Activated T-cell treated with anti-CD3 and anti-CD28 coated beads, Interleukin-2, amount 50 U/mL, for 4 hours (primary cell): ENCODE measurements at regions not wholly inside any gene's neighbourhood (a gene's known extent, or its start where the extent isn't known, plus 50 kb on each side); places are given as distances from the start of the nearest gene placed in this dataset.

ENCODE experiments used
- ATAC-seq, 2 donors: fragments of 200-7000 bp; cut with Tn5 transposase; one replicate each; pipeline ENCODE4 v1.10.0; 2021
- DNase-seq: peaks from one replicate; pipeline ENCODE4 v3.0.0-alpha.2; 2020
- H3K27me3 Mint-ChIP-seq: one replicate; pipeline ENCODE4 v1.8.0; 2021; ENCODE audit warnings: low read depth, mixed read lengths
- H3K36me3 Mint-ChIP-seq: one replicate; pipeline ENCODE4 v1.8.0; 2022; ENCODE audit warnings: mixed read lengths; ENCODE audit not compliant: insufficient read depth
- H3K4me1 Mint-ChIP-seq: one replicate; pipeline ENCODE4 v1.8.0; 2021; ENCODE audit warnings: low read depth, mixed read lengths
- H3K4me3 Mint-ChIP-seq: one replicate; pipeline ENCODE4 v1.8.0; 2021; ENCODE audit warnings: mild to moderate bottlenecking, moderate library complexity, mixed read lengths
- H3K9me3 Mint-ChIP-seq: one replicate; pipeline ENCODE4 v1.8.0; 2021; ENCODE audit warnings: mixed read lengths

GRCh38 chr5:98101131-98101530 lies 672.3 kb upstream of the RGMB start:
- DNase-seq = no peak
- no peaks in the 10 kb centered on the region for H3K36me3 Mint-ChIP-seq
- H3K4me3 Mint-ChIP-seq = no peak overlapping the region
- H3K9me3 Mint-ChIP-seq = no peaks in the 10 kb centered on the region
- H3K27me3 Mint-ChIP-seq = no peaks in the 10 kb centered on the region
- ATAC-seq = no peak
- H3K4me1 Mint-ChIP-seq = no peaks in the 10 kb centered on the region

- no peak for DNase-seq
- no peaks in the 10 kb centered on the region for H3K4me1 Mint-ChIP-seq
- H3K27me3 Mint-ChIP-seq = no peaks in the 10 kb centered on the region
- H3K36me3 Mint-ChIP-seq = no peaks in the 10 kb centered on the region
- no peaks in the 10 kb centered on the region for H3K9me3 Mint-ChIP-seq
- no peak overlapping the region for H3K4me3 Mint-ChIP-seq
- no peak for ATAC-seq
Measured at GRCh38 chr5:98102936-98103335, 670.5 kb upstream of the RGMB start.

DNA sequence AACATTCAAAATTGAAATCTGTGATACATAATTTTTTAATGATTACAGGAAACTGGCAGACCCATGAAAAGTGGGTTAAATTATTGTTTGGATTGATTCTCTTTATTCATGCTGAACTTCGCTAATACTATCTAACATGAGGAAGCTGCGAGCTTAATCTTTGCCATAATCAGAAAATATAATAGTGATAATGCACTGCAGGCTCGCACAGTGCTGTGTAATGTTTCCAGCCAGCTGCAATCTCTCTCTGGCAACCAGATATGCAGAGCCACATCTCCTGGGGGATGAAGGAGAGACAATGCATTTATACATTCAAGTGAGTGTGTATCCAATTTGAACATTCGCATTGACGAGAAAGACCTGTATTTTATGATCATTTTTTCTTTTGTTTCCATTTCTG lies 669.7 kb upstream of the RGMB start:
- H3K27me3 Mint-ChIP-seq = no peaks in the 10 kb centered on the region
- H3K36me3 Mint-ChIP-seq = no peaks in the 10 kb centered on the region
- H3K9me3 Mint-ChIP-seq = no peaks in the 10 kb centered on the region
- H3K4me1 Mint-ChIP-seq = no peaks in the 10 kb centered on the region
- no peak overlapping the region for H3K4me3 Mint-ChIP-seq
- no peak for ATAC-seq
- no peak for DNase-seq

- no peaks in the 10 kb centered on the region for H3K9me3 Mint-ChIP-seq
- ATAC-seq = no peak
- no peaks in the 10 kb centered on the region for H3K27me3 Mint-ChIP-seq
- no peaks in the 10 kb centered on the region for H3K4me1 Mint-ChIP-seq
- H3K4me3 Mint-ChIP-seq = no peak overlapping the region
- no peaks in the 10 kb centered on the region for H3K36me3 Mint-ChIP-seq
- DNase-seq = no peak
Measured at GRCh38 chr5:98104454-98105188, 668.8 kb upstream of the RGMB start.

- H3K9me3 Mint-ChIP-seq = no peaks in the 10 kb centered on the region
- ATAC-seq = no peak
- H3K27me3 Mint-ChIP-seq = peaks cover 3% of the 10 kb centered on the region
- H3K4me3 Mint-ChIP-seq = no peak overlapping the region
- no peaks in the 10 kb centered on the region for H3K4me1 Mint-ChIP-seq
- no peak for DNase-seq
- no peaks in the 10 kb centered on the region for H3K36me3 Mint-ChIP-seq
Measured at GRCh38 chr5:98105681-98106080, 667.8 kb upstream of the RGMB start.

DNA sequence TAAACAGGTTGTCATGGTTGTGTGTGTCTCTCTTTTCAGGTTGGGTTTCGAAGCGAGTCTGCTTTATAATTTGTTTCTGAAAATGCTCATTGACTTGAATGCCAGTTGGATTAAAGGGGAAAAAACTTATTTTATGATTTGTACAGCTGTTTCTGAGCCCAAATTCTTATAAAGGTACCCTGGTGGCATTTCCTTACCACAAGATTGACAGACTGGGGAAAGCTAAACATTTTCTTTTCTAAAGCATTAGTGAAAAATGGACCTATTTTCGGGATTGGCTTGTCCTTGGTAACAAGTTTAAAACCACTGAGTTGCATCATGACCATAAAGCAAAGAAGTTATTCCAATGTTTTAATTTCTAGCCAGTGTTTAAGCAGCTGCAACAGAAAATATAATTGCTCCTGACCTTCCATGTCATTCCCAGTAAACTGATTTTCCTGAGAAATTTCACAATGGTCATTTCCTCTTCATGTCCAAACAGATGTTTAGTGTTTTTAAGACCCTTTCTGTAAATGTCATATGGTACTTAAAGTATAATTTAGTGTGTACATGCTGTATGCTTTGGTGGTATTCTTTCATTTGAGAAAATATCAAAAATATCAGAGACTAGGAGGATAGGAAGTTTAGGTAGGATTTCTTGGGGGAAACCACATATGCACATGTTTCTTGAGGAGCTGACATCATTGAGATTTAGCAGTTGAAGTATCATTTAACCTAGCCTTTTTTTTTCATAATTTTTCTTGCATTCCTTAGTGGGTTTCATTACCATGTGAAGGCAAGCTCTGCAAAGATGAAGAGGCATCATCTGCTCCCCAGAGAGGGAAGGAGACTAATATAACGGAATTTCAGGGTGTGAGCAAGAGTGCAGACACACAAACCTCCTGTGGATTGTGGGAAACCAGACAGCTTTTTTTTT lies 667.1 kb upstream of the RGMB start:
- H3K27me3 Mint-ChIP-seq = peaks cover 3% of the 10 kb centered on the region
- H3K4me1 Mint-ChIP-seq = no peaks in the 10 kb centered on the region
- no peaks in the 10 kb centered on the region for H3K36me3 Mint-ChIP-seq
- DNase-seq = no peak
- no peaks in the 10 kb centered on the region for H3K9me3 Mint-ChIP-seq
- no peak overlapping the region for H3K4me3 Mint-ChIP-seq
- ATAC-seq = no peak

- H3K27me3 Mint-ChIP-seq = peaks cover 3% of the 10 kb centered on the region
Measured at GRCh38 chr5:98108497-98108896, 665.0 kb upstream of the RGMB start.

GRCh38 chr5:98109561-98110006 lies 663.9 kb upstream of the RGMB start:
- no peaks in the 10 kb centered on the region for H3K4me1 Mint-ChIP-seq
- no peak overlapping the region for H3K4me3 Mint-ChIP-seq
- no peak for ATAC-seq
- H3K27me3 Mint-ChIP-seq = peaks cover 3% of the 10 kb centered on the region
- no peaks in the 10 kb centered on the region for H3K9me3 Mint-ChIP-seq
- no peak for DNase-seq
- H3K36me3 Mint-ChIP-seq = no peaks in the 10 kb centered on the region

More at GRCh38 chr5:98108497-98108896, 665.0 kb upstream of the RGMB start:
- Mint-ChIP-seq H3K4me1 (no peaks in the 10 kb centered on the region), H3K36me3 (no peaks in the 10 kb centered on the region), H3K9me3 (no peaks in the 10 kb centered on the region), H3K4me3 (no peak overlapping the region)
- ATAC-seq = no peak
- DNase-seq = no peak

GRCh38 chr5:98110282-98110691 lies 663.2 kb upstream of the RGMB start:
- no peaks in the 10 kb centered on the region for H3K36me3 Mint-ChIP-seq
- H3K27me3 Mint-ChIP-seq = peaks cover 3% of the 10 kb centered on the region
- no peaks in the 10 kb centered on the region for H3K9me3 Mint-ChIP-seq
- no peak overlapping the region for H3K4me3 Mint-ChIP-seq
- DNase-seq (no peak), ATAC-seq (no peak)
- H3K4me1 Mint-ChIP-seq = no peaks in the 10 kb centered on the region

GRCh38 chr5:98110791-98111190 lies 662.7 kb upstream of the RGMB start:
- no peak for ATAC-seq
- no peaks in the 10 kb centered on the region for H3K4me1 Mint-ChIP-seq
- H3K36me3 Mint-ChIP-seq = no peaks in the 10 kb centered on the region

GRCh38 chr5:98111686-98112085 lies 661.8 kb upstream of the RGMB start:
- ATAC-seq (no peak), DNase-seq (no peak)
- Mint-ChIP-seq H3K36me3 (no peaks in the 10 kb centered on the region), H3K9me3 (no peaks in the 10 kb centered on the region), H3K4me3 (no peak overlapping the region), H3K4me1 (no peaks in the 10 kb centered on the region), H3K27me3 (peaks cover 3% of the 10 kb centered on the region)

More at GRCh38 chr5:98110791-98111190, 662.7 kb upstream of the RGMB start:
- no peaks in the 10 kb centered on the region for H3K9me3 Mint-ChIP-seq
- DNase-seq = no peak
- peaks cover 3% of the 10 kb centered on the region for H3K27me3 Mint-ChIP-seq
- H3K4me3 Mint-ChIP-seq = no peak overlapping the region

- Mint-ChIP-seq H3K36me3 (no peaks in the 10 kb centered on the region), H3K4me3 (no peak overlapping the region), H3K9me3 (no peaks in the 10 kb centered on the region)
Measured at GRCh38 chr5:98121036-98121936, 652.2 kb upstream of the RGMB start.

DNA sequence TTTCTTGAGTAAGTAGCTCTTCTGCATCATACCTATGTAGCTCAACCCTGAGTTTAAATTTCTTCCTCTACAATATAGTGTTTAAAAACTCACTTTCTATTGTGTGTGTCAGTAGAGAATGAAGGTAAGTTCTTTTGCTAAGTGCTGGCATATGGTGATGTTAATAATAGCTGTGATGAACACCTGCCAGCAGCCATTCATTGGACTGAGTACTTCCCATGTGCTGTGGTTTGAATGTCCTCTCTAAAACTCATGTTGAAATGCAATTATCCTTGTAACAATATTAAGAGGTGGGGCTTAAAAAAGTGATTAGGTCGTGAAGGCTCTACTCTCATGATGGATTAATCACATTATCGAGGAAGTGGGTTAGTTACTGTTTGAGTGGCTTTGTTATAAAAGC lies 645.2 kb upstream of the RGMB start:
- H3K27me3 Mint-ChIP-seq = no peaks in the 10 kb centered on the region
- no peaks in the 10 kb centered on the region for H3K4me1 Mint-ChIP-seq
- no peaks in the 10 kb centered on the region for H3K36me3 Mint-ChIP-seq
- ATAC-seq (no peak), DNase-seq (no peak)
- H3K9me3 Mint-ChIP-seq = no peaks in the 10 kb centered on the region
- H3K4me3 Mint-ChIP-seq = no peak overlapping the region

More at GRCh38 chr5:98121036-98121936, 652.2 kb upstream of the RGMB start:
- Mint-ChIP-seq H3K27me3 (no peaks in the 10 kb centered on the region), H3K4me1 (no peaks in the 10 kb centered on the region)
- ATAC-seq (no peak), DNase-seq (no peak)

DNA sequence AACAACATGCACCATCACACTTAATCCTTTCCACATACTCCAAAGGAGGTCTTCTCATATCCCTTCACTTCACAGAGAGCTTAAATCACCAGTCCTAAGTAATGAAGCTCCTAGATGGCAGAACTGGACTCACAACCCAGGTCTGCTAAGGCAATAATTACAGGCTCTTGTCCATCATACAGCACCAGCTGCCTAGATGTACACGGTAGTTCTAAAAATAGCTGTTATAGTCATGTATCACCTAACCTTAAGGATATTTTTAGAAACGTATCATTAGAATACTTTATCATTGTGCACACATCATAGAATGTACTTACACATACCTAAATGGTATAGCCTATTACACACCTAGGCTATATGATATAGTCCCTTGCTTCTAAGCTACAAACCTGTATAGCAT lies 644.6 kb upstream of the RGMB start:
- H3K9me3 Mint-ChIP-seq = no peaks in the 10 kb centered on the region
- no peaks in the 10 kb centered on the region for H3K4me1 Mint-ChIP-seq
- no peaks in the 10 kb centered on the region for H3K27me3 Mint-ChIP-seq
- H3K36me3 Mint-ChIP-seq = no peaks in the 10 kb centered on the region
- H3K4me3 Mint-ChIP-seq = no peak overlapping the region
- no peak for ATAC-seq
- DNase-seq = no peak
